RWPE1 (cell line): ENCODE measurements at regions not wholly inside any gene's neighbourhood (a gene's known extent, or its start where the extent isn't known, plus 50 kb on each side); places are given as distances from the start of the nearest gene placed in this dataset.
"Not testable (repeated sequence)": the region's sequence is repeated elsewhere in the genome, so short reads cannot be mapped to it uniquely, and the experiment has no call there.

ENCODE experiments used
- CTCF ChIA-PET: fragments of 350-600 bp; sonication (Branson Sonifier 250); formaldehyde crosslinking; extraction: SDS; loops from one replicate; lab custom pipeline; 2021; lab: Yijun Ruan, JAX
- POLR2A ChIA-PET: fragments of 400-600 bp; formaldehyde crosslinking; extraction: SDS; loops from one replicate; lab custom pipeline; 2020; ENCODE audit warnings: antibody characterized with exemption; ENCODE audit not compliant: low non-redundant PET; lab: Yijun Ruan, JAX
- DNase-seq: peaks from one replicate; pipeline ENCODE4 v3.0.0; 2012; ENCODE audit warnings: low spot score
- H3K27ac ChIP-seq: fragments of 450-650 bp; 2 replicates; pipeline ENCODE4 v1.5.1; 2017
- TF ChIP-seq, protein P1 (sequence below): fragments of 450-650 bp; conservative IDR thresholded peaks from 2 replicates; pipeline ENCODE4 v1.5.1; 2017; ENCODE audit warnings: low read depth, mild to moderate bottlenecking

GRCh38 chr11:29093416-29094120 lies 923.3 kb downstream of the KCNA4 start:
- no peak overlapping the region for H3K27ac ChIP-seq
- peak; percentile 2 for DNase-seq
- POLR2A ChIA-PET = no interaction called here
- TF ChIP-seq, protein P1, sequence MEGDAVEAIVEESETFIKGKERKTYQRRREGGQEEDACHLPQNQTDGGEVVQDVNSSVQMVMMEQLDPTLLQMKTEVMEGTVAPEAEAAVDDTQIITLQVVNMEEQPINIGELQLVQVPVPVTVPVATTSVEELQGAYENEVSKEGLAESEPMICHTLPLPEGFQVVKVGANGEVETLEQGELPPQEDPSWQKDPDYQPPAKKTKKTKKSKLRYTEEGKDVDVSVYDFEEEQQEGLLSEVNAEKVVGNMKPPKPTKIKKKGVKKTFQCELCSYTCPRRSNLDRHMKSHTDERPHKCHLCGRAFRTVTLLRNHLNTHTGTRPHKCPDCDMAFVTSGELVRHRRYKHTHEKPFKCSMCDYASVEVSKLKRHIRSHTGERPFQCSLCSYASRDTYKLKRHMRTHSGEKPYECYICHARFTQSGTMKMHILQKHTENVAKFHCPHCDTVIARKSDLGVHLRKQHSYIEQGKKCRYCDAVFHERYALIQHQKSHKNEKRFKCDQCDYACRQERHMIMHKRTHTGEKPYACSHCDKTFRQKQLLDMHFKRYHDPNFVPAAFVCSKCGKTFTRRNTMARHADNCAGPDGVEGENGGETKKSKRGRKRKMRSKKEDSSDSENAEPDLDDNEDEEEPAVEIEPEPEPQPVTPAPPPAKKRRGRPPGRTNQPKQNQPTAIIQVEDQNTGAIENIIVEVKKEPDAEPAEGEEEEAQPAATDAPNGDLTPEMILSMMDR = no peak
- CTCF ChIA-PET = no interaction called here

GRCh38 chr11:29087200-29087812 lies 929.5 kb downstream of the KCNA4 start:
- TF ChIP-seq, protein P1 = no peak
- CTCF ChIA-PET = no interaction called here
- POLR2A ChIA-PET = no interaction called here

GRCh38 chr11:29075726-29076125 lies 941.1 kb downstream of the KCNA4 start:
- ChIA-PET CTCF (interaction anchor here (0.6 kb wide), 1 partner anchor 91 kb away, joined by 4 read pairs; no protein-coding TSS in a partner anchor), POLR2A (no interaction called here)
- H3K27ac ChIP-seq = no peak overlapping the region
- no peak for DNase-seq
- TF ChIP-seq, protein P1 = no peak

More at GRCh38 chr11:29087200-29087812, 929.5 kb downstream of the KCNA4 start:
- no peak overlapping the region for H3K27ac ChIP-seq
- no peak for DNase-seq

DNA sequence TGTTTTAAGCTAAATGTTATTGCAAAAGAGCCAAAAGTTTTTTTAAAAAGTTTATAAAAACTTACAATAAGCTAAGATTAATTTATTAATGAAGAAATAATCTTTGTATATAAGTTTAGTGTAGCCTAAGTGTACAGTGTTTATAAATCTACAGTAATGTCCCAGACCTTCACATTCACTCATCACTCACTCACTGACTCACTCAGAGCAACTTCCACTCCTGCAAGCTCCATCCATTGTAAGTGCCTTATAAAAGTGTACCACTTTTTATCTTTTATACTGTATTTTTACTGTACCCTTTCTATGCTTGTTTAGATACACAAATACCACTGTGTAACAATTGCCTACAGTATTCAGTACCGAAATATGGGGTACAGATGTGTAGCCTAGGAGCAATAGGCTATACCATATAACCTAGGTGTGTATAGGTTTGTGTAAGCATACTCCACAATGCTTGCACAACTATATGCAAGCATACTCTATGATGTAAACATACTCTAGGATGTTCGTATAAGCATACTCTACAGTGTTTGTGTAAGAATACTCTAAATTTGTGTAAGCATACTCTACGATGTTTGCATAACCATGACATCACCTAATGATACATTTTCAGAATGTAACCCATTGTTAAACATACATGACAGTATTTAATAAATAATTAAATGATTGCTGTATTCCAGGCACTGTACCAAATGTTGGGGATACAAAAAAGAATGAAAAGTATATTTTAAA lies 953.0 kb downstream of the KCNA4 start:
- no peak overlapping the region for H3K27ac ChIP-seq
- ChIA-PET POLR2A (no interaction called here), CTCF (interaction anchor here (0.7 kb wide), 1 partner anchor 19 kb away, joined by 3 read pairs; no protein-coding TSS in a partner anchor)
- no peak for DNase-seq
- TF ChIP-seq, protein P1 = no peak

GRCh38 chr11:29061452-29061851 lies 953.3 kb downstream of the METTL15 start:
- CTCF ChIA-PET = interaction anchor here (0.6 kb wide), 1 partner anchor 62 kb away, joined by 4 read pairs; no protein-coding TSS in a partner anchor
- TF ChIP-seq, protein P1 = no peak
- no peak overlapping the region for H3K27ac ChIP-seq
- POLR2A ChIA-PET = no interaction called here
- no peak for DNase-seq

GRCh38 chr11:29056487-29056886 lies 948.3 kb downstream of the METTL15 start:
- H3K27ac ChIP-seq, DNase-seq, CTCF ChIA-PET, POLR2A ChIA-PET: not testable (repeated sequence)
